Ishikawa (cell line): ENCODE measurements at regions not wholly inside any gene's neighbourhood (a gene's known extent, or its start where the extent isn't known, plus 50 kb on each side); places are given as distances from the start of the nearest gene placed in this dataset.

Experiments used
- CREB1 ChIP-seq: IDR thresholded peaks from 2 replicates; pipeline ENCODE4 v1.6.1; 2012; ENCODE audit warnings: low read depth
- TAF1 ChIP-seq: IDR thresholded peaks from 2 replicates; pipeline ENCODE4 v1.6.1; 2012; ENCODE audit warnings: low read depth, mild to moderate bottlenecking
- TEAD4 ChIP-seq: IDR thresholded peaks from 2 replicates; pipeline ENCODE4 v1.6.1; 2012
- YY1 ChIP-seq: IDR thresholded peaks from 2 replicates; pipeline ENCODE4 v1.6.1; 2012; ENCODE audit warnings: low read depth
- TF ChIP-seq, protein P1 (sequence below): IDR thresholded peaks from 2 replicates; pipeline ENCODE4 v1.6.1; 2012; ENCODE audit warnings: low read depth, mild to moderate bottlenecking

GRCh38 chr11:97751952-97752351 lies 1268.8 kb upstream of the CNTN5 start:
- TF ChIP-seq YY1: no peak
- no peak for TF ChIP-seq TEAD4
- TF ChIP-seq TAF1: no peak
- no peak for TF ChIP-seq CREB1
- TF ChIP-seq, protein P1, sequence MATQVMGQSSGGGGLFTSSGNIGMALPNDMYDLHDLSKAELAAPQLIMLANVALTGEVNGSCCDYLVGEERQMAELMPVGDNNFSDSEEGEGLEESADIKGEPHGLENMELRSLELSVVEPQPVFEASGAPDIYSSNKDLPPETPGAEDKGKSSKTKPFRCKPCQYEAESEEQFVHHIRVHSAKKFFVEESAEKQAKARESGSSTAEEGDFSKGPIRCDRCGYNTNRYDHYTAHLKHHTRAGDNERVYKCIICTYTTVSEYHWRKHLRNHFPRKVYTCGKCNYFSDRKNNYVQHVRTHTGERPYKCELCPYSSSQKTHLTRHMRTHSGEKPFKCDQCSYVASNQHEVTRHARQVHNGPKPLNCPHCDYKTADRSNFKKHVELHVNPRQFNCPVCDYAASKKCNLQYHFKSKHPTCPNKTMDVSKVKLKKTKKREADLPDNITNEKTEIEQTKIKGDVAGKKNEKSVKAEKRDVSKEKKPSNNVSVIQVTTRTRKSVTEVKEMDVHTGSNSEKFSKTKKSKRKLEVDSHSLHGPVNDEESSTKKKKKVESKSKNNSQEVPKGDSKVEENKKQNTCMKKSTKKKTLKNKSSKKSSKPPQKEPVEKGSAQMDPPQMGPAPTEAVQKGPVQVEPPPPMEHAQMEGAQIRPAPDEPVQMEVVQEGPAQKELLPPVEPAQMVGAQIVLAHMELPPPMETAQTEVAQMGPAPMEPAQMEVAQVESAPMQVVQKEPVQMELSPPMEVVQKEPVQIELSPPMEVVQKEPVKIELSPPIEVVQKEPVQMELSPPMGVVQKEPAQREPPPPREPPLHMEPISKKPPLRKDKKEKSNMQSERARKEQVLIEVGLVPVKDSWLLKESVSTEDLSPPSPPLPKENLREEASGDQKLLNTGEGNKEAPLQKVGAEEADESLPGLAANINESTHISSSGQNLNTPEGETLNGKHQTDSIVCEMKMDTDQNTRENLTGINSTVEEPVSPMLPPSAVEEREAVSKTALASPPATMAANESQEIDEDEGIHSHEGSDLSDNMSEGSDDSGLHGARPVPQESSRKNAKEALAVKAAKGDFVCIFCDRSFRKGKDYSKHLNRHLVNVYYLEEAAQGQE: no peak
